T-helper 1 cell treated with Interleukin-12 subunit alpha and Interleukin-12 subunit beta and Interleukin-4 antibody, amounts not matched to agents 30 ng/mL and 1 ng/mL, for 36 hours (primary cell): ENCODE measurements at regions not wholly inside any gene's neighbourhood (a gene's known extent, or its start where the extent isn't known, plus 50 kb on each side); places are given as distances from the start of the nearest gene placed in this dataset.
"Not testable (repeated sequence)": the region's sequence is repeated elsewhere in the genome, so short reads cannot be mapped to it uniquely, and the experiment has no call there.

ENCODE experiments used
- intact Hi-C: fragments of 100-400 bp; cut with micrococcal nuclease; formaldehyde crosslinking; loops from one replicate; pipeline ENCODE4 v1.15.1; 2024

DNA sequence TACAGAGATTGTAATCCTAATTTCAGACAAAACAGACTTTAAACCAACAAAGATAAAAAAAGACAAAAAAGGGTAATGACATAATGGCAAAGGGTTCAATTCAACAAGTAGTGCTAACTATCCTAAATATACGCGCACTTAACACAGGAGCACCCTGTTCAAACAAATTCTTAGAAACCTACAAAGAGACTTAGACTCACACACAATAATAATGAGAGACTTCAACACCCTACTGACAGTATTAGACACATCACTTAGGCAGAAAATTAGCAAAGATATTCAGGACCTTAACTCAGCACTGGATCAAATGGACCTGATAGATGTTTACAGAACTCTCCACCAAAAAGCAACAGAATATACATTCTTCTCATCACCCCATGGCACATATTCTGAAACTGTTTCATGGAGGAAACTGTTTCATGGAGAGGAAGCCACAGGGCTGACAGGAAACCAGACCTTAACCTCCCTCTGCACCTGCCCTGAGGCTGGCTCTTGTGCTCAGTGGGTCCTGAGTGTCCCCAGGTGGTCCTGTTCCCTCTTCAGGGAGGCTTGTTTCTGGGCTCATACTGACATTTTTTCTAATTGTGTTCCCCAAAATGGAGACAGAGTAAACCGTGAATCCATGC lies 54.7 kb downstream of the OR4M2 start:
- intact Hi-C loops: not testable (repeated sequence)

DNA sequence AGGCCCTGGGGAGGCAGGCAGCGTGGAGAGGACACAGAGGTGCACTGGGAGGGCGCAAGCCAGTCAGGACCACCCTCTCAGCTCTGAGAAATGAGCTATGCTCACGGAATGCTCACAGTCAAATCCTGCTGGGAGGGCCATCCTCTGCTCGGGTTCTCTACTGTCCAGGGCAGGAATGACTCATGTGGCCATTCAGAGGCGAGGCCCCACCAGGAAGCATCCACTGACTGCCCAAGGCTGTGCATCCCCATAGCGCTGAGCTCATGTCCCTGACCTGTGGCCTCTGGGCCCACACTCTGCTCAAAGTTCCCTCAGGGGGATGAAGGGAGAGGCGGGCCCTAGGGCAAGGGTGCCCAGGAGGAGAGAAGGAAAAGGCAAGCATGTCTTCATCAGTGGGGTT lies 57.2 kb downstream of the OR4M2 start:
- intact Hi-C loops: not testable (repeated sequence)

DNA sequence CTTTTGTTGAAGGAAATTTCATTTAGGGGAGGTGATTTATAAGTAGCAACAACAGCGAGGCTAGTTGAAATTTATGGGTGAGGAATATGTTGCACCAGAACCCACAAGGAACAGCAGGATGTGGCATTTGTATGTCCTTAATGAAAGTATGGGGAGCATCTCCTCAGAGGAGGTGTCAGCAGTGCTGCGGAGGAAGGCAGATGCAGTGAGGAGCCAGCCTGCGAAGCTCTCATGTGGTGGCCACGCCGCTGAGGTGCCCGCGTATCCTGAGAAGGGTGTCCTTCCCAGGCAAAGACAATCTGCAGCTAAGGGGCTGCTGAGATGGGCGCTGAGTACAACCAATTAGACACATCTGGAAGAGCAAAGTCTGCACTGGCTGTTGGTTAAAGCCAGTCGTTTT lies 60.8 kb downstream of the OR4M2 start:
- intact Hi-C loops: not testable (repeated sequence)

DNA sequence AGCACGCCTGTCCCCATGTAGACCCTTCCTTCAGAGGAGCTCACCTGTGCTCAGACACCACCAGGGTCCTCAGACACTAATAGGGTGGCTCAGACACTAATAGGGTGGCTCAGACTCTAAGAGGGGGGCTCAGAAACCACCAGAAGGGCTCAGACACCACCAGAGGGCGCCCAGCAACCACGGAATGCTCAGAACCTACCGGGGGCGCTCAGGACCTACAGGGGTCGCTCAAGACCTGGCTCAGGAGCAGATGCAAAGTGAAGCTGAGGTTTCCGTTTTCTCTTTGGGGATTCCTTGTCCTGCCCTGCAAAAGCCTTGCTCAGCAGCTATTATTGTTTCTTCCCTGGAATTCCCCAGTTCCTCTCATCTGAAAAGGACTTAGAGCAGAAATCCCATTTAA lies 67.8 kb downstream of the OR4M2 start:
- intact Hi-C loops: not testable (repeated sequence)

DNA sequence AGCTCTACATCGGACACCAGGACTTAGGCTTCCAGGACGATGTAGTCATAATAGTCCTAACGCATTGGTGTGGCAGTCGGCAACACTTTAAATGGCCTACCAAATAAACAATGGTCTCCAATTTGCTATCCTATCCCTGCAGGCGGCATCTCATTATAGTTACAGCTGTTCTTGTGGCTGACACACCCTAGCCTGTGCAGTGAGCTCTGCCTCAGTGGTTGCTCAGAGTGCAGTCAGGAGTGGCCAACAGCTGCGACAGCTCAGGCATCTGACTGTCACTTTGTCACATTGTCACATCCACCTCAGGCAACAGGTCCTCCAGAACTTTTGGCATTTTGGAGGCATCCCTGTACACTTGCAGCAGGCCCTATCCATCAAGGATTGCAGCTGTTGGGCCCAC lies 77.9 kb downstream of the OR4M2 start:
- intact Hi-C loops: not testable (repeated sequence)

DNA sequence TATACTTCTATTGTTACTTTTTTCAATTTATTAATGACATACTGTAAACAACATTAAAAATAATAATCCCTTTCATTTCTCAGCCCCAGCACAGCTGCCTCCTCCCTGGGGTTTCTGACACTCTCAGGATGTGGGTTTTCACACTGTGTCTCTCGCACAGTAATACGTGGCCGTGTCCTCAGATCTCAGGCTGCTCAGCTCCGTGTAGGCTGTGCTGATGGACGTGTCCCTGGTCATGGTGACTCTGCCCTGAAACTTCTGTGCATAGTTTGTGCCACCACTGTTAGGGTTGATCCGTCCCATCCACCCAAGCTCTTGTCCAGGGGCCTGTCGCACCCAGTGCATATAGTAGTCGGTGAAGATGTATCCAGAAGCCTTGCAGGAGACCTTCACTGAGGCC lies 80.0 kb downstream of the OR4M2 start:
- intact Hi-C loops: not testable (repeated sequence)

DNA sequence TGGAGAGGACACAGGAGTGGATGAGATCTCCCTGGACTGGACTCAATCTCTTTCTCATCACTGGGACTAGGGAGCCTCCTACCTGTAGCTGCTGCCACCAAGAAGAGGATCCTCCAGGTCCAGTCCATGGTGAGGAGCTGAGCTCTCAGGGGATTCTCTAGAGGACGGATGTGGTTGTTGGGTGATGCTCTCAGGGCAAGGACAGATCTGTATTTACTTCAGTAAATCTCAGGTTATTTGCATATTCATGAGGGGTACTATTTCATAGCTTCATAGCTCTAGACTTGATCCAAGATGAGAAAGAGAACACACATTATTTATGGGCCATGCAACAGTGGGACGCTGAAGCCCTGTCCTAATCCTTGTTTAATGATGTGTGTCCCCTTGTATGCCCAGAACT lies 80.4 kb downstream of the OR4M2 start:
- intact Hi-C loops: not testable (repeated sequence)

DNA sequence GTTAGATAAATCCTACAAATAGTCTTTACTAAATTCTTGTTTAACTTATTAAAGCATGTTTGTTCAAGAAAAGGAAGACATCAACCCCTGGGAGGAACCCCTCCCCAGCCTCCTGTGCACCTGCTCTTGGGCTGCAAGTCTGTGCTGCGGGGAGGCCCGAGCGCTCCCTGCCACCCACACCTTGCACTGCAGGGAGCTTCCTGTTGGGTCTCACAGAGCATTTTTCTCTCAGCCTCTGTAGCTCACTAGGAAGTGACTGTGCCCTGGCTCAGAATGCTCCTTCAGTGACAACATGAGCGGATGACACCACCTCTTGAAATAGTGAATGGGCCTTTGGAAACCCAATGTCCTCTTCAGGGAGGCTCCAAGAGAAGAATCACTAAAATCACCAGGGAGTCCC lies 81.1 kb downstream of the OR4M2 start:
- intact Hi-C loops: not testable (repeated sequence)

DNA sequence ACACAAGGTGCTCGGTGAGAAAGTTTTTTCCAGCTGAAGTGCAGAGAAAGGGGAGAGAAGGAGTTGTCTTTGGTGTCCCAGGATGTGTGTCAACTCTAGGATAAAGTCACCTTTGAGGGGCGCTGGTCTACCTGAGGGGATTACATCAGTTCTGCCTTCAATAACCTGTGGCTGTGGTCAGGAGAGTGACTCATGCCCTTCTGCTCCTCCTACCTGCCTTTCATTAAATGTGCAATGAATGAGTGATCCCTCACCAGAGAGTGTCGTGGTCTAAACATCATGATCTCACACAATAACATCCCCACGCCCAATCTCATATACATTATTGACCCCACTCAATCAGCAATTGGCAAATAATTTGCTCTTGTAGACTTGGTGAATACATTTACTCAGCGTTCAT lies 83.4 kb downstream of the OR4M2 start:
- intact Hi-C loops: not testable (repeated sequence)

DNA sequence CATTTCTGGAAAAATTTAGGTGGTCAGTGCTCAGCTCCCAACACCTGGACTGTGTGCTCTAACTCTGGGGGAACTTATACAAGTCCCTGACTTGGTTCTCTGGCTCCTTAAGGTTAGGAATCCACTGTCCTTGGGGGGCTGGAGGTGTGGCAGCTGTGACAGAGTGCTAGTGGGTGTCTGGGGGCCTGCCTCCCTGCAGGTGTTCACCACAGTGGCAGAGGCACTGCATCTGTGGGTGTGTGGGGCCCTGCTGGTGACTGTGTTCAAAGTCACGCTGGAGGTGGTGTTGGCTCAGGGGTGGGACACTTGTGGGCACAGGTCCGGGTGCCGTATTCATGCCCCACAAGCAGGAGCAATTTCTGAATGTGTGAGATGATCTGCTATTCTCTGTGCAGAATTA lies 87.2 kb downstream of the OR4M2 start:
- intact Hi-C loops: not testable (repeated sequence)

DNA sequence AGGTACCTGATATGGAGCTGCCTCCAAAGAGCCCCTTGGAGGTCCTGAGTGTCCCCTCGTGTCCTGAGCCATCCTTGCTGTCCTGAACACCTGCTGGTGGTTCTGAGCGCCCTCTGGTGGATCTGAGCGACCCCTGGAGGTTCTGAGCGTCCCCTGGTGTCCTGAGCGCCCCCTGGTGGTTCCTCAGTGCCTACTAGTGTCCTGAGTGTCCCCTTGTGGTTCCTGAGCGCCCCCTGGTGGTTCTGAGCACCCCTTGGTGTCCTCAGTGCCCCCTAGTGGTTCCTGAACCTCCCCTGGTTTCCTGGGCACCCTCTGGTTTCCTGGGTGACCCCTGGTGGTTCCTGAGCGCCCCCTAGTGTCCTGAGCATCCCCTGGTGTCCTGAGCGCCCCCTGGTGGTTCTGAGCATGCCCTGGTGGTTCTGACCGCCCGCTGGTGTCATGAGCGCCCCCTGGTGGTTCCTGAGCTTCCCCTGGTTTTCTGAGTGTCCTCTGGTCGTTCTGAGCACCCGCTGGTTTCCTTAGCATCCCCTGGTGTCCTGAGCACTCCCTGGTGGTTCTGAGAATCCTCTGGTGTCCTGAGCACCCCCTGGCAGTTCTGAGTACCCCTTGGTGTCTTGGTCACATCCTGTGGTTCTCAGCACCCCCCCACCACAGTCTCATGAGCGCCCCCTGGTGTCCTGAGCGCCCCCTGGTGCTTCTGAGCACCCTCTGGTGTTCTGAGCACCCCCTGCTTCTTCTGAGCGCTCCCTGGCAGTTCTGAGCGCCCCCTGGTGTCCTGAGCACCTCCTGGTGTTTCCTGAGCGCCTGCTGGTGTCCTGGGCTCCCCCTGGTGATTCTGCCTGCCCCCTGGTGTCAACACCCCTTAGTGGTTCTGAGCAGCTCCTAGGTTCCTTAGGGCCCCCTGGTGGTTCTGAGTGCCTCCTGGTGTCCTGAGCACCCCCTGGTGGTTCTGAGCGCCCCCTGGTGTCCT lies 93.0 kb downstream of the OR4M2 start:
- intact Hi-C loops: not testable (repeated sequence)

DNA sequence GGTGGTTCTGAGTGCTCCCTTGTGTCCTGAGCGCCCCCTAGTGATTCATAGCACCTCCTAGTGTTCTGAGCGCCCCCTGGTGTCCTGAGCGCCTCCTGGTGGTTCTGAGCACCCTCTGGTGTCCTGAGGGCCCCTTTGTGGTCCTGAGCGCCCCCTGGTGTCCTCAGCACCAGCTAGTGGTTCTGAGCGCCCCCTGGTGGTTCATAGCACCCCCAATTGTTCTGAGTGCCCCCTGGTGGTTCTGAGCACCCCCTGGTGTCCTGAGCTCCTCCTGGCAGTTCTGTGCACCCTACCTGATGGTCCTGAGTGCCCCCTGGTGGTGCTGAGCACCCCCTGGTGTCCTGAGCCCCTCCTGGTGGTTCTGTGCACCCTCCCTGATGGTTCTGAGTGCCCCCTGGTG lies 93.8 kb downstream of the OR4M2 start:
- intact Hi-C loops: not testable (repeated sequence)

DNA sequence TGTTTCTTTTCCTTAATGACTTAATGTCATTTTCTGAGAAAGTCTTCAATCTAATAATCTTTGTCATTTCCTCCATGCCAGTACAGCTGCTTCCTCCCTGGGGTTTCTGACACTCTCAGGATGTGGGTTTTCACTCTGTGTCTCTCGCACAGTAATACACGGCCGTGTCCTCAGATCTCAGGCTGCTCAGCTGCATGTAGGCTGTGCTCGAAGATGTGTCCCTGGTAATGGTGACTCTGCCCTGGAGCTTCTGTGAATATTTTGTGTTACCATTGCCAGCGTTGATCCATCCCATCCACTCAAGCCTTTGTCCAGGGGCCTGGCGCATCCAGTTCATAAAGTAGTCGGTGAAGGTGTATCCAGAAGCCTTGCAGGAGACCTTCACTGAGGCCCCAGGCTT lies 97.6 kb downstream of the OR4M2 start:
- intact Hi-C loops: not testable (repeated sequence)

DNA sequence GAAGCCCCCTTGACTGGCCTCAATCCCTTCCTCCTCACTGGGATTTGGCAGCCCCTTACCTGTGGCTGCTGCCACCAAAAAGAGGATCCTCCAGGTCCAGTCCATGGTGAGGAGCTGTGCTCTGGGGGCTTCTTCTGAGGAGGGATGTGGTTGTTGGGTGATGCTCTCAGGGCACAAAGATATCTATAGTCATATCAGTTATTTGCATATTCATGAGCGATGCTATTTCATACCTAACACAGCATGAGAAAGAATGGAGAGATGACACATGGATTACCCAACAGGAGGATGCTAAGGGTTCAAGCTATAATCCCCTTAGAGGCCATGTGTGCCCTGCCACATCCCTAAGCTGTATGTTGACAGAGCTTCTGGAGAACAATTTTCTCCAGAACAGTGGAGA lies 98.1 kb downstream of the OR4M2 start:
- intact Hi-C loops: not testable (repeated sequence)

DNA sequence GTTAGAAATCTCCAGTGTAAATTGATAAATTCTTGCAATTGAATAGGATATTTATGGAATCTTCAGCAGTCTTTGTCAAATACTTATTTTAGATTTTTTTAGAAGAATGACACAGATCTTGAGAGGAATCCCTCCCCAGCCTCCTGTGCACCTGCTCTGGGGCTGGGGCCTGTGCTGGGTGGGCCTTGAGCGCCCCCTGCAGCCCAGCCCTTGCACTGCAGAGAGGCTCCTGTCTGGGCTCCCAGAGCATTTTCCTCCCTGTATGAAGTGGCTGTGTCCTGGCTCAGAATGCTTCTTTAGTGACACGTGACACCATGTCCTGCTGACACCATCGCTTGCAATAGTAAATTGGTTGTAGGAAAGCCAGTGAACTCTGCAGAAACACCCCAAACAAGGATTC lies 98.7 kb downstream of the OR4M2 start:
- intact Hi-C loops: not testable (repeated sequence)

DNA sequence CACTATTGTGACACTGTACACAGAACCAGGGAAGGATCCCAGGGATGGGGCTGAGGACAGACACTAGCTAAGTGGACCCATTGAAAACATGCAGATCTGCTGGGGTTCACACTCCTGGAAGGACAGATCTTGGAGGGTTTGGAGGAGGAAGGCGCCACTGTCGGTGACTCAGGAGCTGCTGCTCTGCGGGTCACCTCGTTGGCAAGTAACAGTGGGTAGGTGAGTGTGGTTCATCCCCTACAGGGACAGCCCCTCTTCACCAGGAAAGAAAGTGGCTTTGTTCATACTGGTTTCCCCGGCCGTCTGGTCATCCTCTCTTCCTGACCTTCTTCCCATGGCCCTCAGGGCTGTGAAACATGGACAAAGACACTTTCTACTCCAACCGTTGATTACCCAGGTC lies 100.3 kb downstream of the OR4M2 start:
- intact Hi-C loops: not testable (repeated sequence)

DNA sequence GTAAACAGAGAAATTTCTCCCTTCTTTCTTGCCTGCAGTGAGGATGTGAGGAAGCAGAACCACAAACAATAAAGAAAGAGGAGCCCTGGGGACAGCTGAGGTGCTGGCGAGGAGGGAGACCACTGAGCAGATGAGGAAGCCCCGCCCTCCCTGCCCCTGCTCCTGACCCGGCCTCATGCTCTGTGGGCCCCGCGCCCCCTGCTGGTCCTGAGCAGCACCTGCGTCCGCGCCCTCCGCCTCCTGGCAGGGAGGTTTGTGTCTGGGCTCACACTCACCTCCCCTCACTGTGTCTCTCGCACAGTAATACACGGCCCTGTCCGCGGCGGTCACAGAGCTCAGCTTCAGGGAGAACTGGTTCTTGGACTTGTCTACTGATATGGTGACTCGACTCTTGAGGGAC lies 104.4 kb downstream of the OR4M2 start:
- intact Hi-C loops: not testable (repeated sequence)

DNA sequence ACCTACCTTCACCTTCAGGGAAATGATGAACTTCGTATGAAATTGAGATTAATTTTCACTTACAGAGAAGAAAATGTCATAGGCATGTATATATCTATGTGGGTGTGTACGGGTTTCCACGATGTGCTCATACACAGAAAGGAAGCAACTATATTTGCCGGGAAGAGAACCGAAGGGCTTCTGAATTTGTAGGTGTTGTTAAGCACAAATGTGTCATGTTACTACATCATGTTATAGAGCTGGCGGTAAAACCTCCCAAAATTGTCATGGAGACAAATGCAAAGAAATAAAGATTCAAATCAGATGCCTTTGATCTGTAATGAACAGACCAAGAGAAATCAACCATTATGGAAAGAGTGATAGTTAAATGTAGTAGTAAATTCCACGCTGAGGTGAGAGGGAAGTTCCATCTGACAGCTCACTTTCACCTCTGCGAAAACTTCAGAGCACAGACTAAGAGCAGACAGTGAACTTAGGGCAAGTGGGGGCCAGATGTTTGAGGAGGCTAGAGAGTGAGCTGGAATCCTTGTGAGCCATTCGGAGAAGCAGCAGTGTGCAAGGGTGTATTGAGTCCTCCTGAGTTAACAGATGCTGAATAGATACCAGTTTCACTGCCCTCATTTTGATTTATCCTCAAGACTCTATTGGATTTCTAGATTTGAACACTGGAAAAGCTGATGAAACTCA lies 106.7 kb downstream of the OR4M2 start:
- intact Hi-C loops: not testable (repeated sequence)

DNA sequence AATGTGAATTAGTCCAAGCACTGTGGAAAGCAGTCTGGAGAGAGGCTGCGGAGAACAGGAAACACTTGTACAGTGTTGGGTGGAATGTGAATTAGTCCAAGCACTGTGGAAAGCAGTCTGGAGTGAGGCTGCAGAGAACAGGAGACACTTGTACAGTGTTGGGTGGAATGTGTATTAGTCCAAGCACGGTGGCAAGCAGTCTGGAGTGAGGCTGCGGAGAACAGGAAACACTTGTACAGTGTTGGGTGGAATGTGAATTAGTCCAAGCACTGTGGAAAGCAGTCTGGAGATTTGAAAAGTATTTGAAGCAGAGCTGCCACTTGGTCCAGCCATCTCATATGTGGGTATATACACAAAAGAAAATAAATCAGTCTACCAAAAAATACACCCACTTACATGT lies 111.5 kb downstream of the OR4M2 start:
- intact Hi-C loops: not testable (repeated sequence)

DNA sequence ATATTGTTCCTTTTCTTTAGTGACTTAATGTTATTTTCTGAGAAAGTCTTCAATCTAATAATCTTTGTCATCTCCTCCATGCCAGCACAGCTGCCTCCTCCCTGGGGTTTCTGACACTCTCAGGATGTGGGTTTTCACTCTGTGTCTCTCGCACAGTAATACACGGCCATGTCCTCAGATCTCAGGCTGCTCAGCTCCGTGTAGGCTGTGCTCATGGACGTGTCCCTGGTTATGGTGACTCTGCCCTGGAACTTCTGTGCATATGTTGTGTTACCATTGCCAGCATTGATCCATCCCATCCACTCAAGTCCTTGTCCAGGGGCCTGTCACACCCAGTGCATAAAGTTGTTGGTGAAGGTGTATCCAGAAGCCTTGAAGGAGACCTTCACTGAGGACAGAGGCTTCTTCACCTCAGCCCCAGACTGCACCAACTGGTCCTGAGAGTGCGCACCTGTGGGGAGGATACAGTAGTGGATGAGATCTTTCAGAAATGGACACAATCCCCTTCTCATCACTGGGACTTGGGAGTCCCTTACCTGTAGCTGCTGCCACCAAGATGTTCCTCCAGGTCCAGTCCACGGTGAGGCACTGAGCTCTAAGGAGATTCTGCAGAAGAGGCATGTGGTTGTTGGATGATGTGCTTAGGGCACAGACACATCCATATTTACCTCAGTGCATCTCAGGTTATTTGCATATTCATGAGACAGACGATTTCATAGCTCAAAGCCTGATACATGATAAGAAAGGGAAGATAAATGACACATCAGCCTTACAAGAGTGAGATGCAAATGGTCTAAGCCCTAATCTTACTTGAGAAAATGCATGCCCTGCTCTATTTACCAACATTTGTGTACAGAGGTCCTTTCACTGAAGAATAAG lies 114.7 kb downstream of the OR4M2 start:
- intact Hi-C loops: not testable (repeated sequence)

DNA sequence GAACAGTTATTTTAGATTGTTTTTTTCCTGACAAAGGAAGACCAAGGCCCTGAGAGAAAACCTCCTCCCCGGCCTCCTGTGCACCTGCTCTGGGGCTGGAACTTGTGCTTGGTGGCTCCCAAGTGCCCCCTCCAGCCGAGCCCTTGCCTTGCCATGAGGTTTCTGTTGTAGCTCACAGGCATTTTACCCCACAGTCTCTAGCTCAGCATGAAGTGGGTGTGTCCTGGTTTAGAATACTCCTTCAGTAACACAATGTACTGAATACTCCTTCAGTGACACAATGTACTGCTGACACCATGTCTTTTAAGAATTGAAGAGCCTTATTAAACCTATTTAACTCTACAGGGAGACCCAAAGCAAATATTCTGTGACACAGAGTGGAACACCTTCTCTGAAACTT lies 116.1 kb downstream of the OR4M2 start:
- intact Hi-C loops: not testable (repeated sequence)
